SK-N-SH treated with all-trans-retinoic acid at 6 μM for 48 hours (cell line): ENCODE measurements at regions not wholly inside any gene's neighbourhood (a gene's known extent, or its start where the extent isn't known, plus 50 kb on each side); places are given as distances from the start of the nearest gene placed in this dataset.

Experiments
- ATAC-seq: fragments of 200-7000 bp; cut with Tn5 transposase; 3 replicates; pipeline ENCODE4 v1.9.1; 2020; ENCODE audit warnings: mild to moderate bottlenecking, moderate library complexity
- ARNTL ChIP-seq: fragments of 450-650 bp; formaldehyde crosslinking; IDR thresholded peaks from 2 replicates; pipeline ENCODE4 v1.5.0; 2020; ENCODE audit warnings: low read depth, mild to moderate bottlenecking, moderate library complexity, borderline replicate concordance
- CREB5 ChIP-seq: fragments of 250-450 bp; sonication (Bioruptor Pico); IDR thresholded peaks from 2 replicates; pipeline ENCODE4 v1.5.1; 2020; ENCODE audit warnings: low read depth, mild to moderate bottlenecking, moderate library complexity
- CSDC2 ChIP-seq: fragments of 250-450 bp; sonication (Bioruptor Pico); IDR thresholded peaks from 2 replicates; pipeline ENCODE4 v1.5.0; 2020; ENCODE audit warnings: mild to moderate bottlenecking, moderate library complexity
- GLIS3 ChIP-seq: fragments of 250-450 bp; sonication (Bioruptor Pico); IDR thresholded peaks from 2 replicates; pipeline ENCODE4 v1.5.0; 2020; ENCODE audit warnings: mild to moderate bottlenecking, moderate library complexity
- ISL1 ChIP-seq: fragments of 250-450 bp; sonication (Bioruptor Pico); IDR thresholded peaks from 2 replicates; pipeline ENCODE4 v2.1.2; 2022; ENCODE audit warnings: mild to moderate bottlenecking, moderate library complexity
- POU6F1 ChIP-seq: fragments of 250-450 bp; sonication (Bioruptor Pico); IDR thresholded peaks from 2 replicates; pipeline ENCODE4 v1.8.0; 2021; ENCODE audit warnings: low read depth, mild to moderate bottlenecking, moderate library complexity, borderline replicate concordance
- PPARA ChIP-seq: fragments of 250-450 bp; sonication (Bioruptor Pico); IDR thresholded peaks from 2 replicates; pipeline ENCODE4 v1.5.0; 2020; ENCODE audit warnings: mild to moderate bottlenecking, borderline replicate concordance
- RARB ChIP-seq: fragments of 250-450 bp; sonication (Bioruptor Pico); IDR thresholded peaks from 2 replicates; pipeline ENCODE4 v1.8.0; 2021; ENCODE audit warnings: mild to moderate bottlenecking, moderate library complexity
- SNAI2 ChIP-seq: fragments of 250-450 bp; sonication (Bioruptor Pico); IDR thresholded peaks from 2 replicates; pipeline ENCODE4 v1.5.0; 2020; ENCODE audit warnings: mild to moderate bottlenecking, moderate library complexity
- TCF4 ChIP-seq: fragments of 250-450 bp; sonication (Bioruptor Pico); IDR thresholded peaks from 2 replicates; pipeline ENCODE4 v1.8.0; 2021; ENCODE audit warnings: mild to moderate bottlenecking, moderate library complexity, borderline replicate concordance
- TOX ChIP-seq: fragments of 250-450 bp; sonication (Bioruptor Pico); IDR thresholded peaks from 2 replicates; pipeline ENCODE4 v1.8.0; 2021; ENCODE audit warnings: mild to moderate bottlenecking, moderate library complexity, borderline replicate concordance
- TSHZ2 ChIP-seq: fragments of 250-450 bp; sonication (Bioruptor Pico); IDR thresholded peaks from 2 replicates; pipeline ENCODE4 v1.5.0; 2020; ENCODE audit warnings: mild to moderate bottlenecking, moderate library complexity
- ZC3H10 ChIP-seq: fragments of 250-450 bp; sonication (Bioruptor Pico); IDR thresholded peaks from 2 replicates; pipeline ENCODE4 v1.5.1; 2021; ENCODE audit warnings: mild to moderate bottlenecking, moderate library complexity
- ZFP30 ChIP-seq: fragments of 450-650 bp; formaldehyde crosslinking; IDR thresholded peaks from 2 replicates; pipeline ENCODE4 v1.5.0; 2022; ENCODE audit warnings: mild to moderate bottlenecking, moderate library complexity
- ZNF565 ChIP-seq: fragments of 450-650 bp; formaldehyde crosslinking; conservative IDR thresholded peaks from 2 replicates; pipeline ENCODE4 v1.5.0; 2020; ENCODE audit warnings: low read depth, mild to moderate bottlenecking, moderate library complexity
- ZNF70 ChIP-seq: fragments of 450-650 bp; formaldehyde crosslinking; IDR thresholded peaks from 2 replicates; pipeline ENCODE4 v1.5.0; 2020; ENCODE audit warnings: mild to moderate bottlenecking, moderate library complexity
- ZNF8 ChIP-seq: fragments of 450-650 bp; formaldehyde crosslinking; IDR thresholded peaks from 2 replicates; pipeline ENCODE4 v1.5.0; 2020; ENCODE audit warnings: mild to moderate bottlenecking, moderate library complexity
- TF ChIP-seq, protein P1 (sequence below): fragments of 250-450 bp; sonication (Bioruptor Pico); IDR thresholded peaks from 2 replicates; pipeline ENCODE4 v1.5.1; 2021; ENCODE audit warnings: mild to moderate bottlenecking, moderate library complexity
- TF ChIP-seq, protein P2 (sequence below): fragments of 250-450 bp; sonication (Bioruptor Pico); IDR thresholded peaks from 2 replicates; pipeline ENCODE4 v1.8.0; 2020; ENCODE audit warnings: mild to moderate bottlenecking, moderate library complexity, borderline replicate concordance

DNA sequence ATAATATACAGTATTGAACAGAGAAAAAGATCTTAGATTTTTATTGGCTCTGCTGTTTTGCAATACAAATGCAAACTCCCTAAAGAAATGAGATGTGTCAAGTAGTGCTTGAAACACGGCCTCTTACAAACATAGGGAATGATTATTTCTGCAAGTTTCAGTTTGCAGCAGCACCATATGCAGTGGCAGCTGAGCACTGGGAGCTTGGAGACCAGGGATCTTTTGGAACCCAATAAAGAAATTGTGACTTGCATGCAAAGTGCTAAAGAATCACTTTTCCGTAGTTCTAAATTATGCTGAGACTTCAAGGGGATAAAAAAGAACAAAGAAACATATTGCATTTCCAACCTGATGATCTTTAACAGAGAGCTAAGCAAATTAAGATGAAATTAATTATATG lies 674.6 kb upstream of the ZNF608 start:
- ATAC-seq, result no peak
- TF ChIP-seq SNAI2 (no peak), ZC3H10 (CRISPR knock-in tag) (no peak), POU6F1 (CRISPR knock-in tag) (no peak), ISL1 (no peak), PPARA (no peak), RARB (CRISPR knock-in tag) (no peak), ZNF8 (CRISPR knock-in tag) (no peak), ZNF70 (CRISPR knock-in tag) (no peak), TOX (CRISPR knock-in tag) (no peak), TCF4 (no peak)

GRCh38 chr5:125422342-125422741 lies 675.9 kb upstream of the ZNF608 start:
- no peak for TF ChIP-seq POU6F1 (CRISPR knock-in tag)
- no peak for TF ChIP-seq CSDC2 (CRISPR knock-in tag)
- no peak for TF ChIP-seq TOX (CRISPR knock-in tag)
- TF ChIP-seq RARB (CRISPR knock-in tag), result no peak
- TF ChIP-seq CREB5 (CRISPR knock-in tag), result no peak
- TF ChIP-seq TCF4, result no peak
- TF ChIP-seq ISL1, result no peak
- TF ChIP-seq ZNF70 (CRISPR knock-in tag), result no peak
- no peak for TF ChIP-seq PPARA
- TF ChIP-seq TSHZ2 (CRISPR knock-in tag), result no peak
- no peak for TF ChIP-seq ZFP30 (CRISPR knock-in tag)
- no peak for TF ChIP-seq GLIS3 (CRISPR knock-in tag)
- TF ChIP-seq ZNF565 (CRISPR knock-in tag), result no peak
- TF ChIP-seq, protein P1, sequence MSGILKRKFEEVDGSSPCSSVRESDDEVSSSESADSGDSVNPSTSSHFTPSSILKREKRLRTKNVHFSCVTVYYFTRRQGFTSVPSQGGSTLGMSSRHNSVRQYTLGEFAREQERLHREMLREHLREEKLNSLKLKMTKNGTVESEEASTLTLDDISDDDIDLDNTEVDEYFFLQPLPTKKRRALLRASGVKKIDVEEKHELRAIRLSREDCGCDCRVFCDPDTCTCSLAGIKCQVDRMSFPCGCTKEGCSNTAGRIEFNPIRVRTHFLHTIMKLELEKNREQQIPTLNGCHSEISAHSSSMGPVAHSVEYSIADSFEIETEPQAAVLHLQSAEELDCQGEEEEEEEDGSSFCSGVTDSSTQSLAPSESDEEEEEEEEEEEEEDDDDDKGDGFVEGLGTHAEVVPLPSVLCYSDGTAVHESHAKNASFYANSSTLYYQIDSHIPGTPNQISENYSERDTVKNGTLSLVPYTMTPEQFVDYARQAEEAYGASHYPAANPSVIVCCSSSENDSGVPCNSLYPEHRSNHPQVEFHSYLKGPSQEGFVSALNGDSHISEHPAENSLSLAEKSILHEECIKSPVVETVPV (CRISPR knock-in tag), result no peak
- TF ChIP-seq, protein P2, sequence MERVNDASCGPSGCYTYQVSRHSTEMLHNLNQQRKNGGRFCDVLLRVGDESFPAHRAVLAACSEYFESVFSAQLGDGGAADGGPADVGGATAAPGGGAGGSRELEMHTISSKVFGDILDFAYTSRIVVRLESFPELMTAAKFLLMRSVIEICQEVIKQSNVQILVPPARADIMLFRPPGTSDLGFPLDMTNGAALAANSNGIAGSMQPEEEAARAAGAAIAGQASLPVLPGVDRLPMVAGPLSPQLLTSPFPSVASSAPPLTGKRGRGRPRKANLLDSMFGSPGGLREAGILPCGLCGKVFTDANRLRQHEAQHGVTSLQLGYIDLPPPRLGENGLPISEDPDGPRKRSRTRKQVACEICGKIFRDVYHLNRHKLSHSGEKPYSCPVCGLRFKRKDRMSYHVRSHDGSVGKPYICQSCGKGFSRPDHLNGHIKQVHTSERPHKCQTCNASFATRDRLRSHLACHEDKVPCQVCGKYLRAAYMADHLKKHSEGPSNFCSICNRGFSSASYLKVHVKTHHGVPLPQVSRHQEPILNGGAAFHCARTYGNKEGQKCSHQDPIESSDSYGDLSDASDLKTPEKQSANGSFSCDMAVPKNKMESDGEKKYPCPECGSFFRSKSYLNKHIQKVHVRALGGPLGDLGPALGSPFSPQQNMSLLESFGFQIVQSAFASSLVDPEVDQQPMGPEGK (CRISPR knock-in tag), result no peak
- TF ChIP-seq ARNTL, result no peak
- ATAC-seq, result no peak
